ENCODE measurements at regions not wholly inside any gene's neighbourhood (a gene's known extent, or its start where the extent isn't known, plus 50 kb on each side); places are given as distances from the start of the nearest gene placed in this dataset.
A peak's percentile ranks its signal among the peaks of the same experiment; 100 is the strongest.
"Not testable (repeated sequence)": the region's sequence is repeated elsewhere in the genome, so short reads cannot be mapped to it uniquely, and the experiment has no call there.

GRCh38 chr12:125310461-125310860 is 245.2 kb downstream of the AACS start:
- DNase-seq (ENCODE audit: low spot score) = no peak

GRCh38 chr12:125311050-125311449 is 245.8 kb downstream of the AACS start:
- DNase-seq (ENCODE audit: low spot score) = no peak

GRCh38 chr12:125312471-125312870 is 247.2 kb downstream of the AACS start:
- DNase-seq (ENCODE audit: low spot score) = no peak

GRCh38 chr12:125314051-125314755 is 249.0 kb downstream of the AACS start:
- DNase-seq (ENCODE audit: low spot score) = no peak

- DNase-seq (ENCODE audit: low spot score) = no peak
These were observed 250.5 kb downstream of the AACS start for GRCh38 chr12:125315771-125316170.

- DNase-seq (ENCODE audit: low spot score) = no peak
These were observed 254.9 kb downstream of the AACS start for GRCh38 chr12:125320177-125320576.

- DNase-seq (ENCODE audit: low spot score) = no peak
These were observed 259.7 kb downstream of the AACS start for GRCh38 chr12:125324861-125325490.

GRCh38 chr12:125329239-125330102 is 264.2 kb downstream of the AACS start:
- DNase-seq (ENCODE audit: low spot score) = no peak

- DNase-seq (ENCODE audit: low spot score) = peak; percentile 40
These were observed 265.6 kb downstream of the AACS start for GRCh38 chr12:125330645-125331341.

- DNase-seq (ENCODE audit: low spot score) = no peak
These were observed 266.3 kb downstream of the AACS start for GRCh38 chr12:125331342-125332052.

GRCh38 chr12:125332900-125333299 is 267.7 kb downstream of the AACS start:
- DNase-seq (ENCODE audit: low spot score) = no peak

- no peak for DNase-seq (ENCODE audit: low spot score)
These were observed 271.0 kb downstream of the AACS start for GRCh38 chr12:125336246-125336645.

GRCh38 chr12:125340791-125341190 is 275.6 kb downstream of the AACS start:
- DNase-seq (ENCODE audit: low spot score) = peak; percentile 82

GRCh38 chr12:125341422-125341821 is 276.2 kb downstream of the AACS start:
- no peak for DNase-seq (ENCODE audit: low spot score)

- no peak for DNase-seq (ENCODE audit: low spot score)
These were observed 278.4 kb downstream of the AACS start for GRCh38 chr12:125343649-125344048.

GRCh38 chr12:125346362-125346761 is 281.1 kb downstream of the AACS start:
- DNase-seq (ENCODE audit: low spot score) = peak; percentile 57

GRCh38 chr12:125351788-125352187 is 286.6 kb downstream of the AACS start:
- DNase-seq (ENCODE audit: low spot score) = no peak

- not testable (repeated sequence) for DNase-seq (ENCODE audit: low spot score)
These were observed 287.8 kb downstream of the AACS start for GRCh38 chr12:125353002-125353401.

GRCh38 chr12:125353871-125354270 is 288.6 kb downstream of the AACS start:
- DNase-seq (ENCODE audit: low spot score) = no peak

GRCh38 chr12:125355614-125356013 is 290.4 kb downstream of the AACS start:
- no peak for DNase-seq (ENCODE audit: low spot score)

- no peak for DNase-seq (ENCODE audit: low spot score)
These were observed 290.9 kb downstream of the AACS start for GRCh38 chr12:125356111-125356510.

GRCh38 chr12:125357561-125357960 is 292.3 kb downstream of the AACS start:
- DNase-seq (ENCODE audit: low spot score) = no peak
